ENCODE measurements at regions not wholly inside any gene's neighbourhood (a gene's known extent, or its start where the extent isn't known, plus 50 kb on each side); places are given as distances from the start of the nearest gene placed in this dataset.

DNA sequence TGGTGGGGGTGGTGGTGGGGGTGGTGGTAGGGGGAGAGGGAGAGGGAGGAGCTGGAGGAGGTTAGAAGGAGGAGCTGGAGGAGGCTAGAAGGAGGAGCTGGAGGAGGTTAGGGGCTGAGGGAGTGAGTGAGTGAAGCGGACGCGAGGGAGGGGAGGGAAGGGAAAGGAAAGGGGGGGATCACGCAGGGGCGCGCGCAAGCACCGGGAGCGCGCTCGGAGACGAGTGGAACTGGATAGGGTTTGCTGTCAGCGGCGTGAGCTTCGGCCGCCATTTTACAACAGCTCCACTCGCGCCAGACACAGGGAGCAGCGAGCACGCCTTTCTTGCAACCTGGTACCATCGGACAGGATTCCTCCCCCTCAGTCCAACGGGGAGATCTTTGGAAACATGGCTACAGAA, 90.5 kb upstream of the FERMT1 start:
- H2BK15ac ChIP-seq (ENCODE audit: low read length) = no peak overlapping the region
- H2AFZ ChIP-seq (ENCODE audit: low read length) = no peak overlapping the region
- no peaks in the 10 kb centered on the region for H3K4me1 ChIP-seq (replicated peaks in 1 of 4; ENCODE audit: control insufficient read depth in 3 of 4, insufficient read depth in 4 of 4, low read length in 3 of 4)
- H4K5ac ChIP-seq (ENCODE audit: insufficient read length, low read depth, low read length) = no peak overlapping the region
- no peaks in the 10 kb centered on the region for H4K20me1 ChIP-seq (replicated peaks in 1 of 2; ENCODE audit: control insufficient read depth in 1 of 2, insufficient read depth in 2 of 2, low read length in 2 of 2)
- H2BK5ac ChIP-seq (ENCODE audit: low read depth, low read length) = no peak overlapping the region
- H3K79me1 ChIP-seq (ENCODE audit: low read depth, low read length) = no peaks in the 10 kb centered on the region
- H3K36me3 ChIP-seq (ENCODE audit: control insufficient read depth in 2 of 4, insufficient read depth in 4 of 4, low read length in 3 of 4) = no peaks in the 10 kb centered on the region
- H3K4me3 ChIP-seq (ENCODE audit: extremely low read depth in 1 of 4, insufficient read depth in 2 of 4, low read depth in 3 of 4, low read length in 4 of 4) = no peak overlapping the region
- H3K4me2 ChIP-seq (ENCODE audit: insufficient read depth in 1 of 2, low read depth in 2 of 2, low read length in 2 of 2) = no peak overlapping the region
- no peak overlapping the region for H3K23ac ChIP-seq (ENCODE audit: insufficient read length)
- H3K56ac ChIP-seq (replicated peaks; ENCODE audit: insufficient read length, low read depth, low read length) = no peak overlapping the region
- no peak overlapping the region for H2AK5ac ChIP-seq (ENCODE audit: low read depth, low read length)
- no peak overlapping the region for H3K27ac ChIP-seq (ENCODE audit: low read depth, low read length)
- no peak overlapping the region for H3K18ac ChIP-seq (ENCODE audit: extremely low read depth, low read length)
- no peaks in the 10 kb centered on the region for H3K23me2 ChIP-seq (ENCODE audit: low read depth, low read length)
- no peaks in the 10 kb centered on the region for H3K27me3 ChIP-seq (replicated peaks in 1 of 4; ENCODE audit: control insufficient read depth in 3 of 4, extremely low read depth in 1 of 4, insufficient read depth in 3 of 4, low read length in 3 of 4)
- H3K4ac ChIP-seq (replicated peaks; ENCODE audit: insufficient read length, low read depth, low read length) = no peak overlapping the region
- no peak overlapping the region for H2BK20ac ChIP-seq (ENCODE audit: low read length)
- no peak for FAIRE-seq
- H4K91ac ChIP-seq (replicated peaks; ENCODE audit: insufficient read length, low read length) = no peak overlapping the region
- DNase-seq (ENCODE audit: low read depth in 1 of 2, low spot score in 2 of 2) = no peak
- TF ChIP-seq TCF12 (IDR thresholded peaks at IDR 0.05; ENCODE audit: low read depth, low read length) (no peak), SIX5 (IDR thresholded peaks at IDR 0.05; ENCODE audit: low read depth, low read length) (no peak), FOSL1 (IDR thresholded peaks at IDR 0.05; ENCODE audit: insufficient read depth, low read depth, low read length) (no peak), POU5F1 (IDR thresholded peaks at IDR 0.05; ENCODE audit: low read depth, low read length) (no peak), CHD2 (IDR thresholded peaks at IDR 0.05; ENCODE audit: low read length) (no peak), YY1 (IDR thresholded peaks at IDR 0.05; ENCODE audit: low read depth, low read length) (no peak), SRF (IDR thresholded peaks at IDR 0.05; ENCODE audit: low read depth, low read length) (no peak), SP4 (IDR thresholded peaks at IDR 0.05; ENCODE audit: low read length) (no peak), ZNF274 (IDR thresholded peaks at IDR 0.05; ENCODE audit: borderline replicate concordance, extremely low read depth, low read length) (no peak), RFX5 (IDR thresholded peaks at IDR 0.05; ENCODE audit: borderline replicate concordance, low read depth, low read length) (no peak), TBP (IDR thresholded peaks at IDR 0.05; ENCODE audit: low read depth, low read length) (no peak), SUZ12 (IDR thresholded peaks at IDR 0.05; ENCODE audit: low read length) (no peak), KDM1A (IDR thresholded peaks at IDR 0.05; ENCODE audit: borderline replicate concordance, low read length) (no peak), CHD1 (IDR thresholded peaks at IDR 0.05; ENCODE audit: low read depth, low read length) (no peak), KDM4A (IDR thresholded peaks at IDR 0.05; ENCODE audit: low read depth, low read length, severe bottlenecking) (no peak)
- H4K8ac ChIP-seq (ENCODE audit: extremely low read depth, insufficient read depth, low read length) = no peak overlapping the region
- H3K79me2 ChIP-seq (ENCODE audit: control insufficient read depth in 1 of 2, insufficient read depth in 2 of 2, low read length in 2 of 2) = no peaks in the 10 kb centered on the region
- no peak overlapping the region for H3K14ac ChIP-seq (ENCODE audit: insufficient read length)
- H3K9ac ChIP-seq (replicated peaks in 1 of 4; ENCODE audit: extremely low read depth in 1 of 4, low read depth in 3 of 4, low read length in 3 of 4) = no peak overlapping the region
- no peak overlapping the region for H2BK12ac ChIP-seq (ENCODE audit: low read depth, low read length)
- WGBS, 2 experiments (ENCODE audit: extremely low coverage in 1 of 2, insufficient coverage in 1 of 2, insufficient read length in 1 of 2, insufficient replicate concordance in 2 of 2, low coverage in 1 of 2, low lambda C conversion rate in 2 of 2, missing lambda C conversion rate in 1 of 2) = 96% methylated on average over 8 of the region's 22 CpGs; no CpG with 5 or more reads in 1 of the 2 experiments
- no peaks in the 10 kb centered on the region; a peak in 1 of 4 replicates for H3K9me3 ChIP-seq (ENCODE audit: insufficient read depth in 2 of 2, low read depth in 1 of 2, low read length in 1 of 2)
- ChIA-PET POLR2A (ENCODE audit: partially characterized antibody) (no interaction called here), CTCF (ENCODE audit: partially characterized antibody) (interaction anchor here (0.6 to 0.9 kb wide), 3 partner anchors 452 to 1767 kb away, joined by 3 to 4 read pairs (median 3); no protein-coding TSS in a partner anchor)
- no peak overlapping the region for H2BK120ac ChIP-seq (replicated peaks; ENCODE audit: low read depth, low read length)
